Activated CD4-positive, alpha-beta T cell treated with anti-CD3 and anti-CD28 coated beads, Interleukin-2, Interleukin-4, amounts not matched to agents 100 ng/mL and 50 ng/mL, durations not matched to agents 16 hours and 8 hours (primary cell): ENCODE measurements at regions not wholly inside any gene's neighbourhood (a gene's known extent, or its start where the extent isn't known, plus 50 kb on each side); places are given as distances from the start of the nearest gene placed in this dataset.

Source experiments
- DNase-seq: peaks from one replicate; pipeline ENCODE4 v3.0.0-alpha.2; 2020; ENCODE audit warnings: low spot score

DNA sequence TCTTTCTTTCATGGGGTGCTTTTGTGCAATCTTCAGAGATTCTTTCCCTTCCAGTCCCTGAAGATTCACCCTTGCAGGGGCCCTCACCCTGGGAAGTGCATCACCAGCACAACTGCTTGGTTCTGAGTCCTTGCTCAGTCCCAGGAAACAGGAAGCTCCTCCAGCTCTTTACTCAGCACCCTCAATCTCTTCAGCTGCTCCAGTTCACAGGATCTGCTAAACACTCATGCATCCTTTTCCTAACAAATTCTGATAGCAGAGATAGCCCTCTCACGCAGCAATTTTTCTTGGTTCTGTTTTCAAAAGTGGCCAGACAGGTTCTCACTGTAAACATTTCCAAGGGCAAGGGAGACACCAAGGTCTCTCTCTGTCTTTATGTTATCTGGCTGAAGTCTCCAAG is 823.1 kb downstream of the LIG4 start:
- DNase-seq: no peak

DNA sequence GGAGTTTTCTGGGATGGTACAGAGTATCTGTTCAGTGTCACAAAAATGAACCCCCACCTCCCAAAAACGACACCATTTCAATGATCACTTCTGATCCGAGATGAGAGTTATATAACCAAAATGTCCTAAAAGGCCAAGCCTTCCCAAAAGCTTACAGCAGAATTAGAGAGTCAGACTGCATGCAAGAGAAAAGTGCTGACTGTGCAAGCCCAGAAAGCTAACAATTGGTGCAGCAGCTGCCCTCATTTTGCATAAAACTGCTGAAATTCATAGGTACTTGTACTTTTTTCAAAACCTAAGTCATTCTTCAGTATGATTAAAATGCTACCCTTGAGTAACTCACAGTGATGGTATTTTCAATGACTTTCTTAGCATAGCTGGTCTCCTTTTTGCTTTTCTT is 819.6 kb upstream of the ARGLU1 start:
- no peak for DNase-seq

DNA sequence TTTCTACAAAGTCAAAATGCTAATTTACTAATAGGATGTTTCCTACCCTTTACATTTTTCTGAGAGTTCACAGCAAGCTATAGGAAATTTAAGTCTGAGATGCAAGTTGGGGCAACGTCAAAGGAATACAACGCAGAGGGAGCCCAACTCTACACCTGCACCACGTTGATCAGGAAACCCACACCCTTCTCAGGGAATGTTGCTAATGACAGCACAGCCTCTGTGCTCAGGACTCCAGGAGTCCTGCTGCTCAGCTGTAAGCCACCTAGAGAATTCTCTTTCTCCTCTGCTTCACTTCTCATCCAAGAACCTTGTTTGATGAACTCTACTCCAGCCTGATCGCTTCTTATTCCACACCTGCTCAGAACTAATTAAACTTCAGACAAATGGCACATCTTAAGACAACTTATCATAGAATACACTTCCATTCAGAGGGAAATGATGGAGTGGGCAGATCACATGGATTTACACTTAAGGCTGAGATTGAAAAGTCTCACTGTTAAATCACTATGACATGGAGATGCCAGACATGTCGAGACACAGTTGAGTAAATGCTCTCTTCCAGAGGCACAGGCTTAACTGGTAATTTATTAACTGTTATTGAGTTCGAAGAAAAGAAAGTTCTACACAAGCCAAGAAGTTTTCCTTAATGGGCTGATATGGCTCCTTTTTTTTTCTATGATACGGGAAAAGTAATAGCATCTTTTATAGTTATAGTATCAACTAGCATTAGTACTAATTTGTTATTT is 811.6 kb upstream of the ARGLU1 start:
- no peak for DNase-seq

DNA sequence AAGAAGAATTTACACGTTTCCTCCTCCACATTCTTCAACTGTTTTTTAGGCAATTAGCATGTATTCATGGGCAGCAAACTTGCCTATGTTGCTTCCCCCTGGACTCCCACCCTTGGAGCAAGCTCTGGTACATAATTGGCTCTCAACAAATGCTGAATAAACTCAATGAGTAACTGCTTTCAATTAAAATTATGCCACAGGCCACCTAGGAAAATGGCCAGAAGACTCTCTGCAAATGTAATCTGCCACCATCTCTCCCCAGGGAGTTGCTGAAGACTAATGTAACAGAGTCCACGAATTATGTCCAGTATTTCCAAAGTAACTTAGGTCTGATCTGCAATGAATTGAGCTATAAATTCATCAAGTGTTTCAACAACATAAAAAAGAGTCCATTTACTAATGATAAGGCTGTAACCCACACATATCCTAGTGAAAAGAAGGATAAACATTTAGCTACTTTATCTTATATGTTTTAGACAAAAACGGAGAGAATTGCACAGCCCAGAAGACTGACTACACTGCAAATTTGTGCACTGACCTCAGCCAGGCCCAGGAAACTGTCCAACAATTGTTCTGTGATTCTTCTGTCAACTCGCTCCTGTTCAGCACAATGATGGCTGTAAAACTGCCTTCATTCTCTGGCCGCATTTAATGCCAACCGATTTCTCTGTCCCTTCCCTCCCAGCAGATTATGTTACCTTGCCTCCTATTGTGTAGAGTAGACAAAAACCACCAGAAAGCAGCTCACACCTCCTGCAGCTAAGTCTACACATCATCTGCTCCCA is 808.6 kb upstream of the ARGLU1 start:
- no peak for DNase-seq

DNA sequence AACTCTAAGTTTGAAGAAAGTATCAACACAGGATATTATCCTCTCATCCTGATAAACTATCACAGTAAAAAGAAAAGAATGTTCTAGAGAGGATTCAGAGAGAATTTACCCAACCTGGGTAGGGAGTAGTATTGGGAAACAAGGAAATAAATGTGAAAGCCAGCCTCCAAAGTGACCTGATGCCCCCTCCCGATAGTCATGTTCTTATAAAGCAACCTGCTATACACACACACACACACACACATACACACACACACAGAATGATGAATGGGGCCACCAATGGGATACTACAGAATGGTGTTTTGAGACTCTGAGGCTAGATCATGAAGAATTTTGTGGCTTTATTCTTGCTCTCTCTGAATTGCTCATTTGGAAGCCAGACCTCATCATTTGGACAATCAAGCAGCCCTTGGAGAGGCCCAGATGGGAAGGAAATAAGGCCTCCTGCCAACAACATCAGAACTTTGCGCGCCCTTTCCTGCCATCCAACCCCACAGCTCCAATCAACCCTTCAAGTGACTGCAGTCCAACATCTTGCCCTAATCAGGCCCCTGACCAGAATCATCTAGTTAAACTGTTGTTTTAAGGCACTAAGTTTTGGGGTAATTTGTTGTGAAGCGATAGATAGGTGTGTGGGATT is 807.9 kb upstream of the ARGLU1 start:
- no peak for DNase-seq

DNA sequence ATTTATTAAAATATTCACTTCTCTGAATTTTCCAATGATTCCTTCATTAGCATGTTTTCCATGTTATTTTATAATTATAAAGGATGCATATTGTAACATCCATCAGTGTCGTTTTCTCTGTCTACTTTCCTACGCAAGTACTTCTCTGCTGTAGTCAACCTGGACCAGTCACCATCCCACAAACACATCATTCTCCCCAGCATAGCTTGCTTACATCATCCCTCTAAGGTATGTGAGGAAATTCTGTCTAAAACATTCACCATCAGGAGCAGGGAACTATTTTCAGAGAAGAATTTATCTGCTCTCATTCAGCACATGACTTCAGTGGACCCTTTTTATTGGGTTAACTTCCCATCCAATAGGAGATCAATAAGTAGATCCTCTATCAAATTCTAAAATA is 806.1 kb upstream of the ARGLU1 start:
- no peak for DNase-seq

DNA sequence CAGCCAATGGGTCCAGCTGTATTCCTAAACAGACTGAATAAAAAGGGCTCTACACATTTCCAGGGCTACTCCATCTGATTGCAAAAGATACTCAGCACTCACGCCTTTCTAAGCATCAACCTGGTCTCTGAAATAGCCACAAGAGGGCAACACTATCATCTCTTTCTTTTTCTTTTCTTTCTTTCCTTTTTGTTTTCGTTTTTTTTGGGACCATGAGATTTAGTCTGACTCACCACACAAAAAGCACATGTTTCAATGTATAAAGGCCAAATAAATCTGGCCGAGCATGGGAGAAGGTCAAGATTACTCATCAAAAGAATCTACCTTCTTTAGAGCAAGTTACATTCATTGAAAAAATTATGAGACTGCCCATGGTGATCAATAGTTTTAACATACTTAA is 805.6 kb upstream of the ARGLU1 start:
- no peak for DNase-seq

DNA sequence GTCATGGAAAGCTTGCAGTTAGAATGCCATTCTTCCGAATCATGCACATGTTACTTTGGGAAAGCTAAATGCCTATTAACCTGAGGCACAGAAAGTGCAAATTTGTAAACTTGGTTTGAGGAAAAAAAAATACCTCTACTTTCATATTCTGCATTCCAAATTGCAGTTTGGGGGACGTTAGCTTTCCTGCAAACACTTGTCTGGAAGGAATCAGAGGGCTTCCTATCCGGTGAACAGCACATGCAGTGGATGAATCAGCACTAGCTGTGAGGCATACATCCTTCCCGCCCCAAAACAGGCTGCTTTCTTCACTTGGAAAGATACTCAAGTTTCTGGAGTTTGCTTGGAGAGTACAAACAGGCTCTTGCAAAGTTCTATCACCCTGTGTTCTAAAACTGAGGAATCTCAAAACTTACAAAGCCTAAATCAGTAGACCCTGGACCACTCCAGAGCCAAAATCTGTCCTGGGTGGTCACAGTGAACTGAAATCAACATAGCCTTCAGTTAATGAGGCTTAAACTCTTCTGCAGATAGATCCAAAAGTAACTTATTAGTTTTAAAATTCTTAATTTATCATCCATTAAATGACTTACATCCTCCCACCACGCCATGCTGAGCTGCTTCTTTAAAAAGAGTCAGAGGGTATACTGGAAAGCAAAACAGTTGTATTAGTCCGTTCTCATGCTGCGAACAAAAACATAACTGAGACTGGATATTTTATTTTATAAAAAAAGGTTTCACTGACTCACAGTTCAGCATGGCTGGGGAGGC is 802.3 kb upstream of the ARGLU1 start:
- DNase-seq: no peak

DNA sequence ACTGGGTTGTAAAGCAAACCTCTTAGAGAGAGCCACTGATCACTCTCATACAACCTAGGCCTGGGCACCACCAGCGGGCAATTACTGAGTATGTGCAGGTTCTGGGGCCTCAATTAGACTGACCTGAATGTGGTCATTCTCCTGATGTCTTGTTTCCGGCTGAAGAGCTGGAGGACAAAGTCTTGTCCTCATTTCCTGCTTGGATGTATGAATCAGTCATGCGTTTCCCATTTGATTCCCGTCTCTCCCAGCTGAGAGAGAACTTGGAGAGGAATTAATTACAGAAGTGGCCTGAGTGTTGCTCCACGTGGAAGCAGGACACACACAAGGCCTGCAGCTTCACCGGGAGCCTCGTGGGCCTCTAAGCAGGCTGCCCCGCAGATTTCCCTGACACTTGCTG is 799.3 kb upstream of the ARGLU1 start:
- no peak for DNase-seq

DNA sequence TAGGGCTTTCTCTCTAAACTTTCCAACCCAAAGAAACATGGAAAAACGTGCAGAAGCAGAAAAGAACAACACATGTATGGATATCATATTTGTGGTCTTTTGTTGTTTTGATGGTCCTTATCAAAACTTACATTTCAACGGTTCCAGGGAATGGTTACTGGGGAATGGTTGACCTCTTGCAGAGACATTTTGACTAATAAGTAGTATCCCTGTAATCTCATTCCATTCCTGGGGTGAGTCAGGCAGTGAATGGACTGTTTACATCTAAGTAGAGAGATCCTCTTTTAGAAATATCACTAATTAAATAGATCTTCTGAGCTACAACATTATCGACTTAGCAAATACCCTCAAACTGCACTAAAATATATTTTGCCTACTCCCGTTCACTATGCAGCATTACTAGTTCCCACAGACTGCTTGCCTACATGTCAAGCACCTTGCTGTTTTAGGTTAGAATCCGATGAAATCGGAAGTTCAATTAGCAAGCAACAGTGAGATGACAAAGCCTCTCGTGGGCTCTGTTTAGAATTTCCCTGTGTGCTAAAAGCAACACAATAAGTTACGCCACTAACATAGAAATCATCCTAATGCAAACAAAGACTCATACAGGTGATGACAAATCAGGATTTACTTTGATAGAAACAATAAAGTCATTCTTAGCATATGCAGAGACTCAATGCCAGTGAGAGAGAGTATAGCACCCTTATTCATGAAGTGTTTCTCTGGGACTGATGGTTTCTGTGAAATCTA is 797.7 kb upstream of the ARGLU1 start:
- no peak for DNase-seq

DNA sequence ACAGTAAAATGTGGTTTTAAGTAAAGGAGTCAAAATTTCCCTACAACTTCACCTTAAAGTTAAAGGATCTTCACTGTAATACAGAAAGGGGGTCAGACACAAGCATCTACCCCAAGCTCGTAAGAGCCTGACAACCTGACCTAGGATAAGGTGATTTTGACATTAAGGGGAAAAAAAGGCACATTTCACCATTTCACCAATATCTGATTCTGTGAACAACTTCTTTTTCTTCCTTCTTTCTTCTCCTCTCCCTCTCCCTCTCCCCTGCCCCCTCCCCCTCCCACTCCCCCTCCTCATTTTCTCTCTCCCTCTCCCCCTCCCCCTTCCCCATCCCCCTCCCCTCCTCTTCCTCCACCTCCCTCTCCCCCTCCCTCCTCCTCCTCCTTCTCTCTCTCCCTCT is 796.7 kb upstream of the ARGLU1 start:
- no peak for DNase-seq

DNA sequence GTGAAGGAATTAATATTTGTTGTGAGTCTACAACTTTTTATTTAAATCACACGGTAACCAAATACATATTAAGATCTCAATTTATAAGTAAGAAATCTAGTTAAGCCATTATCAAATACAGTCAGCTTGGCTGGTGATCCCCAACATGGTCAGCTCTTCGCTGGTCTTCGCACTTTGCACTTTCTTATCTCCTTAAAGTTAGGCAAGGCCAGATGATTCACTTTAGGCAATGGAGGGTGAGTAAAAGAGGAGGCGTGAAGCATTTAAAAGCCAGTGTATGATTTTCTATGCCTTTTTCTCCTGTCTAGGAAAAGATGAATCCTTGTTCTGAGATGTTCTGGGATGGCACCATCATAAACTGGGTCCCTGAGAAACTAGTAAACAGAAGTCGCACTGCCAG is 793.7 kb upstream of the ARGLU1 start:
- DNase-seq: no peak

DNA sequence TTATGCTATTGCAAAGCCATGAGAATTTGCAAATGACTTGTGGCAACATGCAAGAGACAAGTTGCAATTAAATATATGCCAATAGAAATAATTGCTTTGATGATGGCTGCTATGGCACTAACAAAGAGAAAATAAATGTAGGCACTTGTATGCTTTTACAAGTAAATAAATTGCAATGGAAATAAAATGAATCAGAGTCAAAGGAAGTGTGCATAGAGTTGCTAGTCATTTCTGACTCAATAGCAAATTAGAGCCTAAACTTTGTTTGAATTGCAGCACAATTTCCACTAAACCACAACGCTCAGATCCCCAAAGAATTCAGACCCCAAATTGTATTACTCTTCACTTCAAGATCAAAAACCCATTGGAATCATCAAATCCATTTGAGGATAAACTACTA is 792.1 kb upstream of the ARGLU1 start:
- DNase-seq: no peak

DNA sequence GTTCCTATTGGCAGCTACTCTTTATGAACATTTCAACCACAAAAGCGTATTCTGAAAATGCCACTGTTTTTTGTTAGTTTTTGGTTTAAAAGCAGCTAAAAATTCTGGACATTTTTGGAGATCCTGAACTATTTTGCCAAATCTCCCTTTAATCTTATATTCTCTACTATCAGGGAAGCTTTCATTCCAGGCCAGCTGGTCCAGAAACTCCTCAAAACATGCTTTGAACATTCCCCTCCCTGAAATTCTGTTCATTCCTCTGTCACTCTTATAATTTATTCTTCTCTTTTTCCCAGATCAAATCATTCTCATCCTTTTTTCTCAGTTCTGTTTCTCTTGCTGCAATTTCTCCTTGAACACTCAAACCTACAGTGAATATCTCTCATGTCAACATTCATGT is 790.9 kb upstream of the ARGLU1 start:
- no peak for DNase-seq

DNA sequence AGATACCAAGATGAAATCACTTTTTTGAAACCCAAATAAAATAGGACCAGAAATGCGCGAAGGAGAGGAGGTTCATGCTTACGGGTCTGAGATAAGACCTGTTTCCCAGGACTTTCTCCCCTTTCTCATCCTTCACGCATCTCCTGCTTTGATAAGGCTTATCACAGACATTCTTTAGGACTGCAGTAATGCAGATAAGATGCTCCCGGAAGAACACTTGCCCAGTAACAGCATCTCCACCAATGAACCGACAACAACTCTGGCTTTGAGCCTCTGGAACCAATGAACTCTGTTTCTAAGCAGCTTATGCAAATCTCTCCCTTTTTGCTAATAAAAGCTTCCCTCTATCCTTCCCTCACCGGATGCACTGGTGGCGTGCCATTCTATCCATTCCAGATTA is 783.4 kb upstream of the ARGLU1 start:
- no peak for DNase-seq

DNA sequence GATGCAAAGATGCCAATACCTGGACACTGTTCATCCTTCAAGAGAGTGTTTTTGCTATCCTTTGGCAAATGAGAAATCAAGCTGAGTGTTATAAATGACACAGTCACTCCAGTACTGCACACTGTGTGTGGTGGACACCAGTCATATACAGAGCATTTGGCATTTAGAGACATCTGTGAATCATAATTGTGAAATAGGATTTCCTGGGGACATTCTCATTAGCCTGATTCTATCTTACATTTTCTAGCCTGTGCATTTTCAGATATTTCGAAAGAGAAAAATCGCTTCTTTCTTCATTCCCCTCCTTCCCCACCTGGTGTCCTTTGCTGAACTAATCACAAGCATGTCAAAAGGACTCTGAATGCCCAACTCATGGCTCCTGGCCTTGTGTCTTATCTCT is 781.0 kb upstream of the ARGLU1 start:
- no peak for DNase-seq

DNA sequence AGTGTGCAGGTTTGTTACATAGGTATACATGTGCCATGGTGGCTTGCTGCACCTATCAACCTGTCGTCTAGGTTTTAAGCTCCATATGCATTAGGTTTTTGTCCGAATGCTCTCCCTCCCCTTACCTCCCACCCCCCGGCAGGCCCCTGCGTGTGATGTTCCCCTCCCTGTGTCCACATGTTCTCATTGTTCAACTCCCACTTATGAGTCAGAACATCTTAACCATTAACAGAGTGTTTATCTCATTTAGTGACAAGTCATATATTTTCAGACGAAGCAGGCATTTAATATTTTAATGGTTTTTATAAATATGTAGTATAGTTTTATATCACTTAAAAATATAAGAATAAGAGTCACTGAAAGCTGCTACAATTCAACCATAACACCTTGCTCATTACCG is 780.5 kb upstream of the ARGLU1 start:
- no peak for DNase-seq

DNA sequence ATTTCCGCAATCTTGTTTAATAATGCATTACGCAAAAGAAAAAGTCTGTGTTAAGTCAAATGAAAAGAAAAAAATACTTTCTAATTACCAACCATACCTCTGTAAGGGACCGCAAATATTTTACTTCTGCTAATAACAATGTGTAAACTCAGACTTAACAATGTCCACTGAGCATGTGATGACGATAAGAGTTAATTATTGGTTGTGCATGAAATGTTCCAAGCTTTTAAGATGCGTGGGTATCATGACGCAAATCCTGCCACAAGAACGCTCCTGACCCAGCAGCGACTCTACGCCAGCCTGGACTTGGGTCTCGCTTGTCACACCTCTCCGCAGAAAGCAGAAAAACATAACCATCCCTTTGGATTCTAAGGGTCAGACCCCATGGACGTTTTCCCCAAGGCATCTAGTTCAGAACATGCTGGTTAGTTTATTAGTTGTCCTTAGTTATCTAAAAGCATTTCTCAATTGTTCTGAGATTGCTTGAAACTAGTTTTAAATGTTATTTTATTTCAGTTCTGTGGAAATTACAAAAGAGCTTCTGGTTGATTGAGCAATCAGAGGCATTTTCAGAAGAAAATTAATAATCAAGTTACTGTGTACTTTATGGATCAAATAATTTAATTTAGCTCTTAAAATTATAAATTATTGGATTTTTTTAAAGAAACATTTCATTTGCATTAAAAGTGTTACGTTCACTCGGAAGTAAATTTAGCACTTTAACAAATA is 779.9 kb upstream of the ARGLU1 start:
- no peak for DNase-seq

DNA sequence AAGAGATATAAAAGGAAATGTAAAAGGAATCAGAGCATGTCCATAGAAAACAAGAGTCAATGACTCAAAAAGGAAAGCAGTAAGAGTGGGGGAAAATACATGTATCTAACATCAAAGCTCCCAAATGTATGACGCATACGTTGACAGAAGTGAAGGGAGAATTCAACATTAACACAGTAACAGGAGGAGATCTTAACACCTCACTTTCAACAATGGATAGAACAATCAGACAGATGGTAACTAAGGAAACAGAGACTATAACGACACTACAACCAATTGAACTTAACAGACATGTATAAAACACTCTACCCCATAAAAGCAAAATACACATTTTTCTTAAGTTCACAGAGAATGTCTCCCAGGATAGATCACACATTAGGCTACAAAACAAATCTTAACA is 774.8 kb upstream of the ARGLU1 start:
- no peak for DNase-seq

DNA sequence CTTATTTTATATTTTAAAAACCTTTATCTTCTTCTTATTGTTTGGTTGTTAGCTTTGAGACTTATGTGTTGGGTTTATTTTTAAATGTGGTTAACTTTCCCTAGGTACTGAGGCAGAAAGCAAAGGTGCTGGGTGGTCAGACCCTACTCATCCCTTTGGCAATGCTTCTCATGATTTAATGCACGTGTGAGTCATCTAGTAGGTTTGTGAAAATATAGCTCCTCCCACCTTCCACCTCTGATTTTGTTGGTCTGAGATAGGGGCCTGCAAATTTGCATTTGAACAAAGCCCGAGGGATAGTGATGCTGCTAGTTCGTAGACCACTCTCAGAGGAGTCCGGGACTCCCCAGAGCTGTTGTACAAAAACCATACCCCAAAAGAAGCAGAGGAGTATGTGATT is 771.3 kb upstream of the ARGLU1 start:
- DNase-seq: no peak

DNA sequence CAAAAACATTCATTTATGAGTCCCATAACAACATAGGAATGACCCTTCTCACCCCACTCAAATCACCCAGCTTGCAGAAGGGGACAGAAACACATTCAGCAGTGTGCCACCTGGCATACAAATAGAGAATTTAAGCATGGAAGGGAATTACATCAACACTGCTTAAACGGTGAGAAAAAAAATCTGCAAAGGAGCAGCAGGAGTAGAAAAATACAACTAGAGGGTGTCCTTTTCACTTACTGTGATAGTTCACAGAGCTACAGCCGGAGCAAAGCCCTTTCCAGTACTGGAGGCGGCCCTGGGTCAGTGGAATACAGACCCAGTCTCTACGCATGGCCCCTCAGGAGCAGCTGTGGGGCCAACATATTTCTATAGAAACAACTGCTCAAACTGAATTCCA is 764.3 kb upstream of the ARGLU1 start:
- no peak for DNase-seq
